ENCODE measurements at regions not wholly inside any gene's neighbourhood (a gene's known extent, or its start where the extent isn't known, plus 50 kb on each side); places are given as distances from the start of the nearest gene placed in this dataset.

DNA sequence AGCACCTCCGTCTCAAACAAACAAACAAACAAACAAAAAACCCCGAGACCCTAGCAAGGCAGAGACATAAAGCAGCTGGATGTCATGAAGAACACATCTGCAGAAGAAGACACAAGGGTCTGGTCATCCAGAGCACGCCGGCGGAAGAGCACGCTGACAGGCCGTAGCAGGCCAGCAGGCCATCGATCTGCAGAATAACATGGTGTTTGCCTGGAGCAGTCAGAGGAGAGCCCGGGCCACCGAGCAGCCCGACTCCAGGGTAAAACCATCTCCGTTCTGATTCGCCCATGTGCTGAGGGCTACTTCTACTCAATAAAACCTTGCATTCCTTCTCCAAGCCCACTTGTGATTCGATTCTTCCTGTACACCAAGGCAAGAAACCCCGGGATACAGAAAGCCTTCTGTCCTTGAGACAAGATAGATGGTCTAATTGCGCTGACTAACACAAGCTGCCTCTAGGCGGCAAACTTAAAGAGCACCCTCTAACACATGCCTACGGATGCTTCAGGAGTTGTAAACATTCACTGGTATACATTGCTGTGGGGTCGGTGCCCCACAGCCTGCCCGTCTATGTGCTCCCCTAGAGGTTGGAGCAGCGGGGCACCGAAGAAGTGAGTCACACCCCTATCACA is 549.8 kb upstream of the NRXN1 start:
- no peak for DNase-seq (ENCODE audit: low spot score)
- TF ChIP-seq, protein P1, sequence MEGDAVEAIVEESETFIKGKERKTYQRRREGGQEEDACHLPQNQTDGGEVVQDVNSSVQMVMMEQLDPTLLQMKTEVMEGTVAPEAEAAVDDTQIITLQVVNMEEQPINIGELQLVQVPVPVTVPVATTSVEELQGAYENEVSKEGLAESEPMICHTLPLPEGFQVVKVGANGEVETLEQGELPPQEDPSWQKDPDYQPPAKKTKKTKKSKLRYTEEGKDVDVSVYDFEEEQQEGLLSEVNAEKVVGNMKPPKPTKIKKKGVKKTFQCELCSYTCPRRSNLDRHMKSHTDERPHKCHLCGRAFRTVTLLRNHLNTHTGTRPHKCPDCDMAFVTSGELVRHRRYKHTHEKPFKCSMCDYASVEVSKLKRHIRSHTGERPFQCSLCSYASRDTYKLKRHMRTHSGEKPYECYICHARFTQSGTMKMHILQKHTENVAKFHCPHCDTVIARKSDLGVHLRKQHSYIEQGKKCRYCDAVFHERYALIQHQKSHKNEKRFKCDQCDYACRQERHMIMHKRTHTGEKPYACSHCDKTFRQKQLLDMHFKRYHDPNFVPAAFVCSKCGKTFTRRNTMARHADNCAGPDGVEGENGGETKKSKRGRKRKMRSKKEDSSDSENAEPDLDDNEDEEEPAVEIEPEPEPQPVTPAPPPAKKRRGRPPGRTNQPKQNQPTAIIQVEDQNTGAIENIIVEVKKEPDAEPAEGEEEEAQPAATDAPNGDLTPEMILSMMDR (IDR thresholded peaks at IDR 0.05), result no peak
- H3K4me3 ChIP-seq, result no peak overlapping the region
- H3K27ac ChIP-seq, result no peak overlapping the region

DNA sequence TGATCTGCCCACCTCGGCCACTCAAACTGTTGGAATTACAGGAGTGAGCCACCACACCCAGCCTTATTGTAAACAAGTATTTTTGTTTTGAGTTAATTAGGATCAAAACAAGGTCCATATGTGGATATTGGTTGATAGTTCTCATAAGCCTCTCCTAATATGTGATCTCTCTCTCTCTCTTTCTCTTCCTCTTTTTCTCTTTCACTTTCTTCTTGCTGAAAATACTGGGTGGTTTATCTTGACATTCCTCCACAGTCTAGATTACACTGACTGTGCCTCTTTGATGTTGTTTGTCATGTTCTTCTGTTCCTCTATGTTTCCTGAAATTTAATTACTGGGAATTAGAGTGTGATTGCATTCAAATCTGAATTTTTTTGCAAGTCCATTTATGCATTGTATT is 547.5 kb upstream of the NRXN1 start:
- DNase-seq (ENCODE audit: low spot score), result no peak
- Histone ChIP-seq H3K27ac (no peak overlapping the region), H3K4me3 (no peak overlapping the region)
- TF ChIP-seq, protein P1 (IDR thresholded peaks at IDR 0.05), result no peak

DNA sequence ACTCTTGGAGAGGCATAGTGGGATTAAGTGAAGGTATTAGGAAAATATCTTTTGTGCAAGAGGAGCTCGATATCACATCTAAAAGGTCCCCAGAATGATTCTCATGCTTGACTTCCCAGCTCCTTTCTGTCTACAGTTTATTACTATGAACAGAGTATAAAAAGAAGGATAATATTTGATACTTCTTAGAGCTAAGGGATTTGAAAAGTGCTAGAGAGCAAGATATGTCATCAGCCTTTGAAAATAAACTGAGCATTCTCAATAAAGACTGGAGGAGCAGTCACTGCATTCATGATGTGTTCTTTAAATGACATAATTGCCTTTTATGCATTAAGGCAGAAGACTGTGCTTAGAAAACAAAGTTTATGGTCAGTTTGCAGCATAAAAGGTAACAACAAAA is 543.2 kb upstream of the NRXN1 start:
- no peak overlapping the region for H3K27ac ChIP-seq
- TF ChIP-seq, protein P1 (IDR thresholded peaks at IDR 0.05), result no peak
- DNase-seq (ENCODE audit: low spot score), result no peak
- no peak overlapping the region for H3K4me3 ChIP-seq

DNA sequence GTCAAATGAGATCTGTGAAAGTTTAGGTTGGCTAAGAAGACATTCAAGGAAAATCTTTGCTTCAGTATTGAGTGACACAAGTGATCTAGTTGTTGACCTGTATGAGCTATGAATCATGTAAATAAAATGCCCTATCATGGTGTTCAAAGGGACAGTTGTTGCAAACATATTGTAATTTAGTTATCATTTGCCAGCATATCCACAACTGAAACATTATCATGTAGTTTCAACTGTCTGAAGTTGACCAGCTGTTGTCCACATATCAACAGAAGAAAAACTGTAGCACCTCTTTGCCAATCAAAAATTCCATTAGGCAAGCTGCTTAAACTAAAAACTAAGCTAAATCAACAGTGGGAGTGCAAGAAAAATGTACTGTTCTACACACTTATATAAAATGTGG is 527.1 kb upstream of the NRXN1 start:
- Histone ChIP-seq H3K27ac (no peak overlapping the region), H3K4me3 (no peak overlapping the region)
- TF ChIP-seq, protein P1 (IDR thresholded peaks at IDR 0.05), result no peak
- DNase-seq (ENCODE audit: low spot score), result no peak

DNA sequence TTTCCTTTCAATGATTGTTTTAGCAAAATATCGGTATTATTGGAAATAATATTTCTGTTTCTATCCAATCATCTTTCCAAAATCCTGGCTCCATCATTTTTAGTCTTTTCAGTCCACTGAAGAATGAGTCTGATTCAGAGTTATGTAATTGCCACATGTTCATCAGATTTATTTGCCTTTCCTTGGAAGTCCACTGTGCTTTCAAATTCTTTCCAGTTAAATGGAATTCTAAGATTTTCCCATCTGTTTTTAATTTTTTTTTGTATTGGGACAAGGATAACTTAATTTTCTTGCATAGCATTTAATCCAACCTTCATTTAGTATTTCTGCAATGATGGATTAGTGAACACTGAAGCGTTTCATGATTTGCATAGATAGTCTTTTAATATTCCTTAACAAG is 521.5 kb upstream of the NRXN1 start:
- DNase-seq (ENCODE audit: low spot score), result no peak
- Histone ChIP-seq H3K4me3 (no peak overlapping the region), H3K27ac (no peak overlapping the region)
- TF ChIP-seq, protein P1 (IDR thresholded peaks at IDR 0.05), result no peak

DNA sequence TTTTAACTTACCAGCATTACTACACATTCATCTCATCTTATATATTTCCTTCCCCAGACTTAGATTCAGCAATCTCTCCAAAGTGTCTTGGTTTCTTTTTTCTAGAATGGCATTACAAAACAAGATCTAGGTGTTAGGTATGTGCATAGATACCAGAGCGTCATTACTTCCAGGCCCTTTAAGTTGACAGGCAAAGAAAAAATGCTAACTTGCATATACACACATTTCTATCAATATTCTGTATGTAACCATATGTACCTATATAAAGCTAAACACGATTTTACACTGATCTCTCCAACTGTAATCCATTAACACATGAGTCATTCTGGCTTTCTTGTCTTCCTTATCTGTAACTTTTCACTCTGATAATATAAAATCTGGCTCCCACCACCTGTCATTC is 503.8 kb upstream of the NRXN1 start:
- H3K27ac ChIP-seq, result no peak overlapping the region
- H3K4me3 ChIP-seq, result no peak overlapping the region
- no peak for DNase-seq (ENCODE audit: low spot score)
- TF ChIP-seq, protein P1 (IDR thresholded peaks at IDR 0.05), result no peak

DNA sequence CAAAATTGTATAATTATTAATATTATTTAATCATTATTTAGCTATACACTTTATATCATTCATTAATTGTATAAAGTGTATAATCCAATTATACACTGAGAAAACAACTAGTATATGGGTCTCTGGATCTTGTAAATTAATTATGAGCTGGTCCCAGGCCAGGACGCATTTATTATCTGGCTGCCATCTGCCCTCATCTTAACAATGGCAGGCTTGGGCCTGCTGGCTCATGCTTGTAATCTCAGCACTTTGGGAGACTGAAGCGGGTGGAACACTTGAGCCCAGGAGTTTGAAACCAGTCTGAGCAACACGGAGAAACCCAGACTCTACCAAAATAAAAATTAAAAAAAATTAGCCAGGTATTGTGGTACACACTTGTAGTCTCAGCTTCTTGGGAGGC is 502.2 kb upstream of the NRXN1 start:
- DNase-seq (ENCODE audit: low spot score), result no peak
- Histone ChIP-seq H3K4me3 (no peak overlapping the region), H3K27ac (no peak overlapping the region)
- TF ChIP-seq, protein P1 (IDR thresholded peaks at IDR 0.05), result no peak
